ENCODE measurements at regions not wholly inside any gene's neighbourhood (a gene's known extent, or its start where the extent isn't known, plus 50 kb on each side); places are given as distances from the start of the nearest gene placed in this dataset.
"Not testable (repeated sequence)": the region's sequence is repeated elsewhere in the genome, so short reads cannot be mapped to it uniquely, and the experiment has no call there.

- no peak for DNase-seq (ENCODE audit: low read depth, low spot score)
Observed at GRCh38 chr13:22883262-22883840, 297.4 kb upstream of the SGCG start.

DNA sequence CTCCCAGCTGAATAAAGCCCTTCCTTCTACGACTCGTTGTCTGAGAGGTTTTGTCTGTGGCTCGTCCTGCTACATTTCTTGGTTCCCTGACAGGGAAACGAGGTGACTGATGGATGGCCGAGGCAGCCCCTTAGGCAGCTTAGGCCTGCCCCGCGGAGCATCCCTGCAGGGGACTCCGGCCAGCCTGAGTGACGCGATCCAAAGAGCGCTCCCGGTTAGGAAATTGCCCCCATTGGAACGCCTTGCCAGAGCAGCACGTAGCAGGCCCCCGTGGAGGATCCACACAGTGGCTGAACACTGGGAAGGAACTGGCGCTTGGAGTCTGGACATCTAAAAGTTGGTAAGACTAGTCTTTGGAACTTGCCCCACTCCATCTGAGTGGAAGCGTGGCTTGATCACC is 296.8 kb upstream of the SGCG start:
- no peak for DNase-seq (ENCODE audit: low read depth, low spot score)

DNA sequence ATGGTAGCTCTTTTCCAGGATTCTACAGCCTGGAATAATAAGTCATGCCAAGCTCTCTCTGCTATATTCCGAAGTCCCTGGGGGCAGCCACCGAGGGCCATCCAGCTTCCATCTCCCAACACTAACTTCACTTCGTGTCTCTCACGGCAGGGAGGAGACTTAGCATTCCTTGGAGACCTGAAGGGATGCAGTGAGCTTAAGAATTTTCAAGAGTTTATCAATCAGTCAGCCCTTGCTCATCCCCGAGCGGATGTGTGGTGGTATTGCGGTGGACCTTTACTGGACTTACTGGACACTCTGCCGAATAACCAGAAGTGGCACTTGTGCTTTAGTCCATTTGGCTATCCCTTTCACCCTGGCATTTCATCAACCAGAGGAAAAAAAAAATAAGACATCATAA is 294.7 kb upstream of the SGCG start:
- DNase-seq (ENCODE audit: low read depth, low spot score) = not testable (repeated sequence)

- DNase-seq (ENCODE audit: low read depth, low spot score) = not testable (repeated sequence)
Observed at GRCh38 chr13:22889376-22889775, 291.4 kb upstream of the SGCG start.

DNA sequence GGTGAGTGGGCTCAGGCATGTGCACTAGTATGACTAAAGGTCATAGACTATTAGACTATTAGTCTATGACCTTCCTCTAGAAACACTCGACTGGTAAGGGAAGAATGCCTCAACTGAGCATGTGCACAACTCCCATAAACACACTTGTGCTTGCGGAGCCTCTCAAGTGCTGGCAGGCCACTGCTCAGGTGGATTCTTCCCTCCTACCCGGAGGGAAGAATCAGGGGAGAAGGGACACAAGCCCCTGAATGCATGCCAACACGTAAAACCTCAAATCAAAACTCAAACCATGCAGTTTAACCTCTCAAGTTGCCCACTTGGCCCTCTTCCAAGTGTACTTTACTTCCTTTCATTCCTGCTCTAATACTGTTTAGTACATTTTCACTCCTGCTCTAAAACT is 287.6 kb upstream of the SGCG start:
- DNase-seq (ENCODE audit: low read depth, low spot score) = no peak

DNA sequence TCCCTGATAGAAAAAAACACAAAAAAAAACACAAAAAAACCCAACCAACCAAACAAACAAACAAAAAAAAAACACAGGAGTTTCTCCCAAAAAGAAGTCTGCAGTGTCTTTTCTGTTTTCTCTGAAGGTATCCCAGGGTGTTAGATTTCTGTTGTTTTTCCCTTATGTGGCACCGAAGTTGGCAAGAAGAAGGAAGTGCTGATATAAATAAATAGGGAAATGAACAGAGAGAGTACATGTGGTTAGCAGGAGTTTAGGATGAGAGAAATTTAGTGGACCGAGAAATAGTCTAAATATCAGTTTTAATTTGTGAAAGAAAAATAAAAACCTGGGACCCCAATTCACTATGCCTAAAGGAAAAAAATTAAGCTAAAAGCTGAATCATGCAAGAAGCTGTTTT is 287.0 kb upstream of the SGCG start:
- no peak for DNase-seq (ENCODE audit: low read depth, low spot score)

DNA sequence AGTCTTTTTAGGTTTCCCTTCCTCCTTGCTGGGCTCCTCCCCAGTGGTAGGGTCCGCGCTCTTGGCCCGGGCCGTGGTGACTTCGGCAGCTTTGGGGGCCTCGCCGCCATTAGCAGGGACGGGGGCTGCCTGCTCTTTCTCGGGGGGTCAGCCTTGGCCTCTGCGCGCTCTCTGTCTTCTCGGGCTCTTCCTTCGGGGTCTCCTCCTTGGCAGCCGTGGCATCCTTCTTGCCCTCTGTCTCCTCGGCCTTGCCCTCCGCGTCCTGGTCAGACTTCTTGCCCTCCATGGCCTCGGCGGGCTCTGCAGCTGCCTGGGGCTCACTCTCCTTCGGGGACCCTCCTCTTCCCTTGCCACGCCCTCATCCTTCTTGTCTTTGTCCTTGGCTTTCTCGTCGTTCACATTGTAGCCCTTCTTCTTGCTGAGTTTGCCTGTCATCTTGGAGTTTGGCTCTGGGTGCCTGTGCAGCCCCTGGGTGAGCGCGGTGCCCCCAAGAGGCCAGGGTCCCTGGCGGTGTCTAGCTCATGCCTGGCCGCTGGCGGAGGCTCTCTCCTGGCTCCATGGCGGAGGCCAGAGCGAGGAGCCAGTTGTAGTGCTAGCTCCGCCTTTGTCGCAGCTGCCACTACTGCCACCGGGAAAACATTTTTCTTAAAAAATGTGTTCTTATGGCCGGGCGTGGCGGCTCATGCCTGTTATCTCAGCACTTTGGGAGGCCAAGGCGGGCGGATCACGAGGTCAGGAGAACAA is 283.0 kb upstream of the SGCG start:
- DNase-seq (ENCODE audit: low read depth, low spot score) = no peak

- not testable (repeated sequence) for DNase-seq (ENCODE audit: low read depth, low spot score)
Observed at GRCh38 chr13:22900416-22900951, 280.3 kb upstream of the SGCG start.

DNA sequence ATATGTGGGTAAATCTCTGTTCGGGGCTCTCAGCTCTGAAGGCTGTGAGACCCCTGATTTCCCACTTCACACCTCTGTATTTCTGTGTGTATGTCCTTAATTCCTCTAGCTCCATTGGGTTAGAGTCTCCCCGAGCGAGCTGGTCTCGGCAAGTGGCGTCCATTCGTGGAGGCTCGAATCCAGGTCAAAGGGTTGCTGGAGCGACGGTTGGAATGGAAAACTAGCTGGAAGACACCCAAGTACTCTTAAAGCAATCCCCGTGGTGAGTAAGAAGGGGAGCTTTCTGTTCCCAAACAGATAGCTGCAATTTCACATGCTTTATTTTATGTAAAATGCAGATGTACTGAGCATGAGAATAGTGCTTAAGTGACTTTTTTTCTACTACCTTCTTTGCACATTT is 277.5 kb upstream of the SGCG start:
- DNase-seq (ENCODE audit: low read depth, low spot score) = no peak

- DNase-seq (ENCODE audit: low read depth, low spot score) = no peak
Observed at GRCh38 chr13:22903925-22904324, 276.9 kb upstream of the SGCG start.

DNA sequence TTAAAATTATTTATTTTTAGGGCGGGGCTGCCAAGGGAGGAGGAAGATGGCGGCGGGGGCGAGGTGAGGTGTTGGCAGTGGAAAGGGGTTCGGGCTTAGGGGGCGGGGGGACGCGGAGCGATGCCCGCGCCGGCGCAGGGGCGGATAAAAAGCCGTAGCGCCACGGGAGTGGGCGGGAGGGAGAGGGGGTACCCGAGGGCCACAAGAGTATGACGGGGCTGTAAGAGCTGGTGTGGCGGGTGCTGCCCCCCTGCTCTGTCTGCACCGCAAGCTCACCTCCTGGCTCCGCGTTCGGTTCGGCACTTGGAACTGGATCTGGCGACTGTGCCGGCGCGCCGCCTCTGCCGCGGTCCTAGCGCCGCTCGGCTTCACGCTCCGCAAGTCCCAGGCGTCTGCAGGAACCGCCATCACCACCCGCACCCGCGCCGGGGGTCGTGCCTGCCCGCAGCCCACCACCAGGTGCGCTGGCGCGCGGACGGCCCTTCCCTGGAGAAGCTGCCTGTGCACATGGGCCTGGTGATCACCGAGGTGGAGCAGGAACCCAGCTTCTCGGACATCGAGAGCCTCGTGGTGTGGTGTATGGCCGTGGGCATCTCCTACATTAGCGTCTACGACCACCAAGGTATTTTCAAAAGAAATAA is 265.2 kb upstream of the SGCG start:
- DNase-seq (ENCODE audit: low read depth, low spot score) = no peak

DNA sequence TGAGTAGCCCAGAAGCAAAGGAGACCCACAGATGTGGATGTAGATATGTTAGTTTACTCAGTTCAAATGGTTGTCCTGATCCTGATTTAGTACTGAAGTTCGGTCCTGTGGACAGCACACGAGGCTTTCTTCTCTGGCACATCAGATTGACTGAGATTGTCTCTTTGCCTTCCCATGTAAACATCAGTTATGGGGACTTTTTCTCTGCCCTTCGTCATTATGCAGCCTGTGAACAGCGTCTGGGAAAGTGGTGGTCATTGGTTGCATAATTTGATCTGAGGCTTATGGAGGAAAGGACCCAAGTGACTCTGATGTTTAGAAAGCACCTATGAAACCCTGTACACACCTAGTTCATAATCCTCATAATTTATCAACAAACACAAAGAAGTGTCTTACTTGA is 264.5 kb upstream of the SGCG start:
- DNase-seq (ENCODE audit: low read depth, low spot score) = not testable (repeated sequence)

GRCh38 chr13:22925881-22926747 is 254.7 kb upstream of the SGCG start:
- DNase-seq (ENCODE audit: low read depth, low spot score) = no peak

GRCh38 chr13:22926748-22927400 is 253.9 kb upstream of the SGCG start:
- no peak for DNase-seq (ENCODE audit: low read depth, low spot score)

- not testable (repeated sequence) for DNase-seq (ENCODE audit: low read depth, low spot score)
Observed at GRCh38 chr13:22927845-22928244, 252.9 kb upstream of the SGCG start.

DNA sequence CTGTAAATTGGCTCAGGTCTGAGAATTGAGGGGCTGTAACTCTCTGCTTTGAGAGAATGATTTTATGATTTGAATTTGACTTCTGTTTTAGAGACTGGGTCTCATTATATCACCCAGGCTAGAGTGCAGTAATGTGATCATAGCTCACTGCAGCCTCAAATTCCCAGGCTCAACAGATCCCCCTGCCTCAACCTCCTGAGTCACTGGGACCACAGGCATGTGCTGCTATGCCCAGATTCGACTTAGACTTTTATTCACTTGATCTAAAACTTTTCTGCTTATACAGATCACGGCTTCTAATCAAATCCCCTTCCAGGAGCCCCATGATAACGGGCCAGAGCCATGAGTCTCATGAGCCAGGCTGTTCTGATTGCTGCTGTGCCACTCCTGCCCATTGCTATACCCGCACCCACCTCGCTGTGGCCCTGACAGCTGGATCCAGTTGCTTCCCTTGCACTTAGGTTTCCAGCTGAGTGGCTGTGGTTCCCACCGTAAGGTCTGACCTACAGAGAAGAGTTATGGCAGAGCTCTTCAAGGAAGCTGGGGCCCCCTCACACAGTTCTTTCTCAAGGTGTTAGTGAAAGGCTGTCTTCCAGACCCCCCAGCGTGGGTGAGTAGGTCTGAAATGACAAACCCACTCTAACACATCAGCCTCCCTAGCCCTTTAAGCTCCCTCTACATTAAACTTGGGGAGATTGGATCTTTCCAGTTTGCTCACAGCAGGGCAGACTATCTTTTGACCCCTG is 251.2 kb upstream of the SGCG start:
- no peak for DNase-seq (ENCODE audit: low read depth, low spot score)

- DNase-seq (ENCODE audit: low read depth, low spot score) = no peak
Observed at GRCh38 chr13:22931576-22931975, 249.2 kb upstream of the SGCG start.

GRCh38 chr13:22932632-22933412 is 248.0 kb upstream of the SGCG start:
- DNase-seq (ENCODE audit: low read depth, low spot score) = not testable (repeated sequence)

GRCh38 chr13:22933571-22934181 is 247.1 kb upstream of the SGCG start:
- DNase-seq (ENCODE audit: low read depth, low spot score) = no peak

Measured in activated naive CD8-positive, alpha-beta T cell treated with anti-CD3 and anti-CD28 coated beads, Interleukin-2, amount 50 U/mL, for 16 hours (primary cell).